GM21786 (cell line): ENCODE measurements at regions not wholly inside any gene's neighbourhood (a gene's known extent, or its start where the extent isn't known, plus 50 kb on each side); places are given as distances from the start of the nearest gene placed in this dataset.

Experiments
- ATAC-seq: cut with Tn5 transposase; IDR thresholded peaks from one replicate; pipeline ENCODE4 v1.9.1; 2021; ENCODE audit not compliant: unreplicated experiment

DNA sequence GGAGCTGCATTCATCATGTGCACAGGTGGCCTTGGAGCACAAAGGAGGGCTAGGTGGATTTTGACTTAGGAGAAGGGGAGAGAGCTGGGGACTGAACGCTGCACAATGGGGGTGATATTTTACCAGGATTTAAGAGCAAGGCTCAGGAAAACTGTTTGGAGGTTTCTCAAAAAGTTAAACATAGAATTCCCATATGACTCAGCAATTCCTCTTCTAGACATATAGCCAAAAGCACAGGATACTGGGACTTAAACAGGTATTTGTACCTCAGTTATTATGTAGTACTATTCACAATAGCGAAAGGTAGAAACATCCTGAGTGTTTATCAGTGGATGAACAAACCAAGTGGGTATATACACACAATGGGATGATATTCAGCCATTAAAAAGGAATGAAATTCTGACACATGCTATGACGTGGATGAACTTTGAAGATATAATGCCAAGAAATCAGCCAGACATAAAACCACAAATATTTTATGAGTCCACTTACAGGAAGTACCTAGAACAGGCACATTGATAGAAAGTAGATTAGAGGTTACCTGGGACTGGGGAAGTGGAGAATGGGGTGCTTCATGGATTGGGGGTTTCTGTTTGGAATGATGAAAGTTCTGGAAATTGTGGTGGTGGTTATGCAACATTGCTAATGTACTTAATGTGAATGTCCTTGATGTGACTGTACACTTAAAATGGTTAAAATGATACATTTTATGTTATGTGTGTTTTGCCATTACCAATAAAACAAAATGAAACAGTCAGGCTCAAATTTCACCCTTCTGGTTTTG is 216.9 kb downstream of the HAUS1 start:
- no peak for ATAC-seq

DNA sequence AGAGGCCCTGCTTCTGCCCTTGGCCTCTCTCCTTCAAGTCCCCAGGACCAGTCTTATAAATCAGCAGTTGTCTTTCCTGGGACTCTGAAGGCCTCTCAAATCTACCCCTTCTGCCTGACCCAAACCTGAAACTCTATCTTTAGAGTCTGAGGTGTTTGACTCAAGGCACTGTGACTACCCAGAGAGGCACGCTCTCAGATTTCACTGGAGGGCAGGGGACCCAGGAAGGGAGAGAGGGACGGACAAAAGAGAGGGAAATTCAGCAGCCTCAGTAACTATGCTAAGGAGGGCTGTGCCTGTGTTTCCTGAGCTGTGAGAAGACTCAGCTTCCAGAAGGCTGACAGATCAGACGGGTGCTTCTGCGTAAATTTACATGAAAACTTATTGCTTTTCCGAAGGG is 217.8 kb downstream of the HAUS1 start:
- no peak for ATAC-seq

DNA sequence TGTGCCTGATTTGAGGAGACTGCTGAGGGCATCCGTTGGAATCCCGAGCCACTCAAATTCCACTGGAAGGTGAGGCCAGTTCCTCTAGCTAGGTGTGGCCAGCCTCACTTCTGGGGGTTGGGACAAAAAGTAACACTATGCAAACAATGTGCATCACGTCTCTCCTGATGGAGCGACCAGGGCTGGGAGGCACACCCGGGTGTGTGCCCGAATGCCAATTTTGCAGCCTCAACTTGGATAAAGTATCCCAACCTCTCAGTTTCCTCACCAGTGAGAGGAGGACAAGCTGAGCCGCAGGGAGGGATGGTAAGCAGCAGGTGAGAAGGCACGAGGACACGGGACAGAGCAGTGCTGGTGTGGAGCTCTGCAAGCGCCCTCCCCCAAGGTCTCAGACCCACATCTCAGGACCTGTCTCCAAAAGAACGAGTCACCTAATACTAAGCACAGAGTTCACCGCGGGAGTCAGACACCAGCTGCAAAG is 218.3 kb downstream of the HAUS1 start:
- no peak for ATAC-seq

DNA sequence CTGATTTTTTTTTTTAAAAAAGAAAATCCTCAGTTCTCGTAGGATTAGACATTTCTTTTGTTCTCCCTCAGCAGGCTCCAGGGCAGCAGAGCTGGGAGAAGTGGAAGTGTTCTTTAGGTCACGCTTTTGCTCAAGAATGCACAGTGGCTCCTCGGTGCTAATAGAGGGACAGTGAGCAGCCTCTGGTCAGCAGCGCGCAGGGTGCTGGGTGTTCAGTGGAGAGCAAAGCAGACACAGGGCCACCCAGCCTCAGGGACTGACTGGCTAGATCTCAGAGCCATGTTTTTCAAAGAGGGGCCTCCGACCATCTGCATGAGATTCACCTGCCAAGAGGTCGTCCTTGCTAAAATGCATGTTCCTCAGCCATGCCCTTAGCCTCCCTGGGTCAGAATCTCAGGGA is 218.8 kb downstream of the HAUS1 start:
- no peak for ATAC-seq

DNA sequence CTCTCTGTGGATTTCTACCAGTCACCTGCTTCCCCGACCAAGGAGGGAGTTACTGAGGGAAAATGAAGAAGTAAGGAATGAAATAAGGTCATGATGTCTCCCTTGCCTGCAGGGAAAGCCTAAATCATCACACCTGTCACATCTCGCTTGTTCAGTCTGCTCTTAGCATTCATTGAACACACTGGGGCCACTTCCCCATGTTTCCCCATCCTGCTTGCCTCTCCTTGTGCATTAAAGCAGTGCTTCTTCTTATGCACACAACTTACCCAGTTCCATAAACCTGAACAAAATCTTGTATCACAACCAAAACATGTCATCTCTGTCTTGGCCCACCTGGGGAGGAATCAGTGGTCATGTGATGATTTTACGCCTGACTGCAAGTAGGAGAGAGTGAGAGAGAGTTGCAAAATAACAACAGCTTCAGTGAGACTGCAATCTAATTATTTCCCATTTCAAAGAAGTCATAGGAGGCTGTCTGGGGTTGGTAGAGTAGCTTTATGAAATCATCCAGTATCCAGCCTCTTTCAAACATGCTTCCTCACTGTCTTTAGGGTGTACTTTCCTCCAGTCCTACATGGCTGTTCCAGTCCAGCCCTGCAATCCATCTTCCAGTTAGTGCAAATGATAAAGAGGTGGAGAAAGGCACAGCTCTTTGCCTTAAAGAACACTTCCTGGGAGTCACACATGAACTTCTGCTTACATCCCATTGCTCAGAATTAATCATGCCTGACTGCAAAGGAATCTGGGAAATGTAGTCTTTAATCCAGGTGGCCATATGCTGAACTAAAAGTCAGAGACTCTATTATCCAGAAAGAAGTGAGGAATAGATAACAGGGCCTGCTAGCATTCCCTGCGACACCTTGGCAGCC is 220.1 kb downstream of the HAUS1 start:
- no peak for ATAC-seq

DNA sequence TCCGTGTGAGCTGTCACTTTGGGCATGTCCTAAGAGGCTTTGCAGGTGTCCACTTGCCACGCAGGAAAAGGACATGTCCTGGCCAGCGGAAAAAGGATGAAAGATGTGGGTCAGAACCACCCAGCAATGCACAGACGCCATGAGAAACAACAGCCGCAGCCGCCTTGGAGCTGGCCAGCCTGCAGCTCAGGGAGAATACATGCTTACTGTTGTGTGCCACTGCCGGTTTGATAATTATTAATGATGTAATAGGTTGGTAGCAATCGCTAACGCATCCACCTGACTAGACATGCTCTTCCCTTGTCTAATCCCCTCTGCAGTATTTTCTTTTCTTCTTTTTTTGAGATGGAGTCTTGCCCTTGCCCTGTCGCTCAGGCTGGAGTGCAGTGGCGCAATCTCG is 221.7 kb downstream of the HAUS1 start:
- ATAC-seq, result no peak

DNA sequence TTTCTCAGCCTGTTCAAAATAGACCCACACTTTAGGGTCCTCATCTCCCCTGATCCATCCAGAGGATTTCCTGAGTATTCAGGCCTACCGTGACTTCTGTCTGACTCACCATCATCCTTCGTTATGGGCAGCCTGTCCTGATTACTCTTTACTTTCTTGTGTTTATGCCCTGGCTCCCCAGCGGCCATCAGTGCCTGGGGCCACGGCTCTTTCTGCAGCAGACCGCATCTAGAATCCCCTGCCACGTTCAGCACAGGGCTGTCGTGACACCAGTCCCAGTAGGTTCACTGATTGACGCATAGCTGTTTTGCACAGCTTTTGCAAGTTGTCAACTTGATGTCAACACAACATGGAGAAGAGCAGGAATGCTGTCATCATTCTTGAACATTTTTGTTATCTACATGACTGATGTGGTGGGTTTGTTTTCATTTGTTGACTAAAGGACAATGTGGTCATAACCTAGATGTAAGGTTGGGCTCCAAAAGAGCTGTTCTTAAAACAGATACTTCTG is 225.6 kb downstream of the HAUS1 start:
- no peak for ATAC-seq

DNA sequence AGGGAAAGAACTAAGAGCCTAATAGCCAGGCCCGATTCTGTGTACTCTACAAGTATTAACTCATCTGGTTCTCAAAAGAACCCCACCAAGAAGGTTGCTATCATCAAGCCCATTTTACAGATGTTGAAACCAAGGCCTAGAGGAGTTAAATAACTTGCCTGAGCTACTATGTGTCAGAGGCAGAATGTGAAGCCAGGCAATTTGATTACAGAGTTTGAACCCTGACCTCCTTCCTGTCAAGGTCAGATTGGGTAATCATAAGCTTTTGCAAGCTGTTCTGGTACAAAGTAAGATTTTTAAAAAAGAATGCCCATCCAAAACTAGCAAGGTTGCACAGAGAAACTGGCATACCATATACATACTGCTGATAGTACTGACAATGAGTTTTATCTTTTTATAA is 227.1 kb downstream of the HAUS1 start:
- no peak for ATAC-seq

DNA sequence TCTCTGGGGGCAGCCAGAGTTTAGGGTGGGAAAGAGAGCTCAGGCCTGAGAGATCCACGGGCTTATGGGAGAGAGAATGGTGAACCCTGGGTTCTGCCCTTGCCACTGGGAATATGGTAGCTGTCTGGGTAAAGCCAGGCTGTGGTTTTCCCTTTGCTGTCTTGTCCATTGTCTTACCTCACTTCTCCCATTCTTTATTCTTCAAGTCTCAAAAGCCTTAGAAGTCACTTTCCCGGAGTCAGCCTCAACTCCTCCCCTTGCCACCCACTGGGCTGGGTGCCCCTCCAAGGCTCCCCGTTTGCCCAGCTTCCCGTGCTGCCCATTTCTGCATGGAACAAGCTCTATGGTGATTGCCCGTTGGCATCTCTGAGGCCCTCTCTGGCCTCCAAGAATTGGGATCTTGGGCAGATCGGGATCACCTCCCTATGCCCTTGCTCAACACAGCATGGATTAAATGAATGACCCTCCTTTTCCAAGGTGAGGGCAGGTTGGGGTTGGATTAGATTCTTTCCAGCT is 228.2 kb downstream of the HAUS1 start:
- ATAC-seq, result no peak

DNA sequence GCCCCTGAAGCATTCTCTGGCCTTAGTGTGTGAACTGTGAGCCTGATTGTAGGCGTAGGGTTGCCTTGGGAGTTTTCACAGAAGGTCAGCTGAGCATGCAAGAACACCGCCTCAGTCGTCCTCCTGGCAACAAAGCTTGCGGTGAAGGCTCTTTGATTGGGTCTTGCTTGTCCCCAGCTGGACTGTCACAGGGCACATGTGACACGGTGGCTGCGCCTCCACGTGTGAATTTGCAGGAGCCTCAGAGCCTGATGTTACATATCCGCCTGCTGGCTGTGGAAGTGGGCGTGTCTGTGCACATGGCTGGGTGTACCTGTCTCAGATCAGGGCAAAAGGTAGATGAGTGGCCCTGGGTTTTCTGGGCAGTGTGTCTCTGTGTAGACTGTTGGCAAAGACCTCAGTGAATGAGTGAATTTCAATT is 228.7 kb downstream of the HAUS1 start:
- ATAC-seq, result no peak

DNA sequence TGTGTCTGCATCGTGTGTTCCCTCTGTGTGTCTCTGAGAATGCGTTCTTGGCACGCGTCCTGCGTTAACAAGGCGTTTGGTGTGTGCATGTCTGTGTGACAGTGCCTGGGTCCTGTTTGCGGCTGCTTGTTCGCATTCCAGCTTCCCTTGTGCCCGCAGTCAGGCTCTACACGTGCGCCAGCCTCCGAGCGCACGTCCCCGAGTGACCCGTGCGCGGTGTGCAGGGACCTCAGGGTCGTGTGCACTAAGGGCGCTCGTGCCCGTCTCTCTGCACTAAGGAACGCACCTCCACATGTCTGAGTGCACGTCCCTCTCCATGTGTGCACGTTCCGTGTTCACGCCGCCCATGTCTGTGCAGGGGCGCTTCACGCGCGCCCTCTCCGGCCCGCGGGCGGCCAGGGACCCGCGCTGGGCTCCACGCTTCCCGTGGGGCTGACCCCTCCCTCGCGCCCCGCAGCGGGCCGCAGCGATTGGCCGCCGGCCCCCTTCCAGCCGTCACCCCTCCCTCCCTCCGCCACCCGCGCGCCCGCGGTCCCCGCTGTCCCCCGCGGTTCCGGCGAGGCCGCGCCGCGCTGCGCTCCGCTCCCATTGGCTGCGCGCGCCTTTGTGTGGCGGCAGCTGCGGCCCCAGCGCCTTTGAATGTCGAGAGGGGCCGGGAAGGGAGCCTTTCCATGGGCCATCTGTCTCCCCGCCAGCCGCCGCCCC is 229.4 kb downstream of the HAUS1 start:
- ATAC-seq, result no peak

DNA sequence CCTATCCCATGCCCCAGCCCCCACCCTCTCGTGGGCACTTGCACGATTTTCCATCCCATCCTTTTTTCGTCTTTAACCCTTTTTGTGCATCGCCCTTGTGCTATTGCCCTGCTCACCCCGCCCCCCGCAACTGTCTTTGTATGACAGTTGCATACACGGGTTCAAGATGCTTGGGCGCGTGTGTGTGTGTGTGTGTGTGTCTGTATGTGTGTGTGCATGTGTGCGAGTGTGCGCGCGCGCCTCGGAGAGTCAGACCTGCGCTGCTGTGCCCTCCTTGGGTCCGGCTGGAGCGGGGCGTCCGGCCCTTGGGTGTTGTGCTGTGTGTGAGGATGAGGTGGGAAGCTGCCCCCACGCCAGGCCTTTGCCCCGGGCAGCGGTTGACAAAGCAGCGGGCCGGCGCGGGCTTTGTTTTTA is 230.7 kb downstream of the HAUS1 start:
- ATAC-seq, result no peak

DNA sequence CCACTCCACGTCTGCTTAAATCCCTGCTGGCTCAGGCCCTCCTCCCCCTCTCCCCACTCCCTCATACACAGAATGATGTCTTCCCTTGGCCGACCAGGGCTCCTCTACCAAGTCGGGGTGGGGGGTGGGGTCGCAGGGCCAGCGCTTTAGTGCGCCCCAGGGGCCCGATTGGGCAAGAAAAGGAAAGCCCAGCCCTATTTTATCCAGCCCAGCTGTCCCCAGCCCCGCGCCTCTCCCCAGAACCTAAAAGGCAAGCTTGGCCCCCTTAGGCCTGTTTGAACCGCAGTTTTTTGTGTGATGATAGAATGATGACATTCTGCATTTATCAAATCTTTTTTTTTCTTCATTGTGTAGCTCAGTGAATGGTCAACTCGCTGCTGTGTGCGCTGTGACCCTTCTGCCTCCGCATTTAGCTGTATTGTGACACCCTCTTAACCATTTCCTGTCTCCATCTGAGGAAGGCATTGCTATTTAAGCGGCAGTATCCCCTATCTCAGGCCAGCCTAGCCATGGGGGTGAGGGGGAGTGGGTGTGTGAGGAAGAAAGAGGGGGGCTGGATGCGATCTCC is 231.4 kb downstream of the HAUS1 start:
- no peak for ATAC-seq

DNA sequence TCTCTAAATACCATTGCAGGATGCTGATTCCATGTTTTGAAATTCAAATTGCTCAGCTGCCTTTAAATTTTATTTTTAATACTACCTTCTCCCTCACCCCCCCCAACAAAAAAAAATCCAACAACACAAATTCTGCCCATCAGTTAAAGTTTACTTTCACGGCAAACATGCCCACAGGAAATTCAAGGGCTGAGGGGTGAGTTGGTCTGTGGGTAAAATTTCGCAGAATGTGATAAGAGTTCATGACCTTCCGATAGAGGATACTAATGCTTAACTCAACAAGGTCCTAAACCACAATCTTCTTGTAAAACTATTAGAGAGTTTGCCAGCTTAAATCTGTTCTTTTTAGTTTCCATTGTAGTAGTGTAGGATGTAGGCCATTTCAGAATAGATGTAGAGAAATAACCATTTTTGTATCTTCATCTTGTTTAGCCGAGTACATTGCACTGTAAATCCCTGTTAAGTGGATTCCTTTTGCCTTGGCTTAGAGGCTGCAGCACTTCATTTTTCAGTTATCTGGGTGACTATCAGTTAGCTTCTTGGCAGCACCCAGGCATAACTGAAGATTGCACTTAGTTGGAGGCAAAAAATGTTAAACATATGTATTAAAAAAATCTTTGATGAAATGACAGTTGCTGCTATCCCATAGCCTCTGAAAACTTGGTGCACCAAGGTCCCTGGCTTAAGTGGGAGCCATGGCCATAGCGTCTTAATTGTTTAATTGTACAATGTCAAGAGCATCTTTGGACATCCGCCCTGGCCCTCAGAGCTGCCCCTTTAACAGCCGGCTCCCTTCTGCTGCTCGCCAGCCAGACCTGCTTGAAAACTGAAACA is 232.3 kb downstream of the HAUS1 start:
- no peak for ATAC-seq

DNA sequence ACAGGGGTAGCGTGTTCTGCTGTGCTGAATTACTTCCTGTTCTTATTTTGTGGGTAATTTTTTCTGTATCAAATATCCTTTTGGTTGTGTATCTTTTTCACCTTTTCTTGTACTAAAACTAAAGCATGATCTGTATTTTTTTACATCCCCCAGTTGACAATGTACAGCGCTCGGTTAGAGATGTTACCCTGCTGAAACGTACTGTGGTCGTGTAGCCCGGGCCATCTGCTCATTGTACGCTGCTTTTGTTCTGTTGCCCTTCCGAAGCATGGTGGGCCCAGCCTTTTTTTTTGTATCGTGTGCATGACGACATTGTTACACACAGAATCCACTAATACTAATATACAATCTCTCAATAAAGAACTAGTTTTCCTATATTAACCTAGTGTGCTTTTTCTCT is 233.1 kb downstream of the HAUS1 start:
- no peak for ATAC-seq

DNA sequence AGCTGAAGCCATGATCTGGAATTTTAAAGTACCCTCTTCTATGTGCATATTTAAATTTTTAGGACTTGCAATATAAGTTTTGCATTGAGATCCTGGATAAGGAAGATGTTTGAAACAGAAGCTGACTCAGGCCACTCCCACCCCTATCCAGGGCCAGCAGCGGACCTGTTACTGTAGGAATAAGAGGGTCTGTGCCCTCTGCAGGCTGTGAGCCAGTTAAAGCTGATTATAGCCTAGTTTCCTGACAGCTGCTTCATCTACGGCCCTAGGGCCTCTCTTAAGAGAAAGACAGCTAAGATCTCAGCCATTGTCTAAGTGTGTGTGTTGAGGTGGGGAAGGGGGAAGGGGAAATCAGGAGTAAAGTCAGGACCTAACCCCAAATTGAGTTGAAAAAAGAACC is 234.0 kb downstream of the HAUS1 start:
- no peak for ATAC-seq

DNA sequence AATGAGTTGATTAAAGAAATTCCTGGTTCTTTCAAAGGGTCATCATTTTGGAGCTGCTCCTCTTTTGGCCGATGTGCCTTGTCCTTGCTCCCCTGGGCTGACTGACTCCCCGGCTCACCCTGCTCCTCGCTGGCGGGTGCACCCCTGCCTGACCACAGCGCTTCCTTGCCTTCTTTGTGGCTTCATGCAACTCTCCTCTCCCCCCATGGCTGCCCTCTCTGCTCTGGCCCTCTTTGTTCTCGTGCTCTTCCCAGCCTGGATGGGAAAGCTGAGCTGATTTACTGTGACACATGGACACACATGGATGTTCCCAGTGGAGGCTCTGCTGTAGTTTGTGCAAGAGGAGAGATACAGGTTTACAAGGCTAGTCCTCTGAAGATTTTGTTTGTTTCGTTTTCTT is 234.6 kb downstream of the HAUS1 start:
- ATAC-seq, result no peak

DNA sequence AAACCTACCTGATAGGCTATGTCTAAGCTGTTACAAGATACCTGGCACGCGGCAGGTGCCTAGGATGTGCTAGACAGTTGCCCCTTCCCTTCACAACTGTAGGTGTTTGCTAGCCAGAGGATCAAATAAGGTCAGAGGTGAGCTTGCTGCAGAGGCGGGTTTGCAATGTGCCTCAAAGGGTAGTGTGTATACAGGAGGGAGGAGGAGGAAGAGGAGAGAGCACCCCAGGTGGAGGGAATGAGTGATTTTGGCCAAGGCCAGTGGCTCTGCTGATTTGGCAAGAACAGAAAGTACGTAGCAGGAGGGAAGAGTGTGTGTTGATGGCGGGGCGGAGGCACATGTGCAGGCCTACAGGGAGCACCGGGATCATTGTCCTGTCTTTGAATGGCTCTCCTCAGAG is 236.5 kb downstream of the HAUS1 start:
- ATAC-seq, result no peak

DNA sequence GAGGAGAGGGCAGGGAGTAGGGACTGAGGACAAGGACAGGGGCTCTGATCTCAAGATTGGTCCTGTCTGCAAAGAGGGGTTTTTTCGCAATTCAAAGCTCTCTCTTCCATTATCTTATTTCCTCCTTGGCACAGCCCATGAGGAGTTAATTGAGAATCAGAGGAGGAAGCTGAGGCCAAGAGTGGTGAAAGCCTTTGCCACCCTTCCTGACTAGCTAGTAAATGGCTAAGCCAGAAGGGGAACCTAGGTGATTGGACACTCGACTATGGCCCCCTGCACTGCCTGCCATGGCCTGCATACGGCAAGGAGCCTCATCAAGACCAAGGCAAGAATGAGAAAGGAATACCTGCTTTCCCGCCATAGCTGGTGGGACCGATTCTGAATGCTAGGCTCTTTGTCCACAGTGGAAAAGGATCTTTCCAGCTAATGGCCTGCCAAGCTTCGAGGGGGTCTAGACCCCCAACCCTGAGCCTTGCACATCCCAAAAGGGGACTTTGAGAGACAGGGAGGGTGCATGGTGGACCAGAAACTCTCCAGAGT is 237.9 kb downstream of the HAUS1 start:
- ATAC-seq, result no peak

DNA sequence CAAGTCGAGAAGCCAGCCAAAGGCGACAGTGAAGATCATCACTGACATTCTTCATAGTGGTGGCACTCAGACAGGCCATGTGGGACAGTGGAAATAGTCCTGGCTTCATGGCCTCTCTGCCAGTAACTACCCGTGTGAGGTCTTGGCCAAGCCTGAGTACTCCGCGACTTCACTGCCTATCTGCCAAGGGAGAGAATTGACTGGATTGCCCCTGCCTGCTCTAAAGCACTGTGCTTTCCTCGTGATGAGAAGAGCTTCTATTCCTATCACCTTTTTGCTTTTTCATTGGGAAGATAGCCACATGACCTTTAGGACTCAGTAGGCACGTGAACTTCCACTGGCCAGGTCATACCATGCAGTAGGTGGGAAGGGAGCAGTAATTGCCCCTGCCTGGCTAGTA is 239.3 kb downstream of the HAUS1 start:
- ATAC-seq, result no peak
